ENCODE measurements at regions not wholly inside any gene's neighbourhood (a gene's known extent, or its start where the extent isn't known, plus 50 kb on each side); places are given as distances from the start of the nearest gene placed in this dataset.

- no peaks in the 10 kb centered on the region for H3K9me3 ChIP-seq (ENCODE audit: control insufficient read depth in 2 of 2, insufficient read depth in 1 of 2, low read depth in 1 of 2, low read length in 1 of 2)
- 59 to 77% (median 62%) methylated on average over 2 of the region's 2 CpGs for WGBS, 3 donors
- H3K4me1 ChIP-seq (ENCODE audit: control insufficient read depth in 3 of 3, insufficient read depth in 2 of 3, low read depth in 1 of 3, low read length in 2 of 3): no peaks in the 10 kb centered on the region
- FAIRE-seq (no peak), DNase-seq (no peak)
- H3K4me3 ChIP-seq (ENCODE audit: low read depth in 1 of 3, low read length in 3 of 3): no peak overlapping the region
- H3K27ac ChIP-seq (ENCODE audit: low read depth in 1 of 3, low read length in 2 of 3): no peak overlapping the region
- no peaks in the 10 kb centered on the region for H3K27me3 ChIP-seq (ENCODE audit: control insufficient read depth in 3 of 3, insufficient read depth in 3 of 3, low read length in 3 of 3)
- H3K36me3 ChIP-seq (ENCODE audit: control insufficient read depth in 3 of 3, insufficient read depth in 2 of 3, low read depth in 1 of 3, low read length in 3 of 3): no peaks in the 10 kb centered on the region
These were observed 666.2 kb downstream of the PTPRC start for GRCh38 chr1:199305053-199305452.

GRCh38 chr1:199307496-199308264 is 668.8 kb downstream of the PTPRC start:
- FAIRE-seq (no peak), DNase-seq (no peak)
- H3K4me3 ChIP-seq (ENCODE audit: low read depth in 1 of 3, low read length in 3 of 3): no peak overlapping the region
- no peaks in the 10 kb centered on the region for H3K27me3 ChIP-seq (ENCODE audit: control insufficient read depth in 3 of 3, insufficient read depth in 3 of 3, low read length in 3 of 3)
- no peaks in the 10 kb centered on the region for H3K4me1 ChIP-seq (ENCODE audit: control insufficient read depth in 3 of 3, insufficient read depth in 2 of 3, low read depth in 1 of 3, low read length in 2 of 3)
- no peak overlapping the region for H3K27ac ChIP-seq (ENCODE audit: low read depth in 1 of 3, low read length in 2 of 3)
- no peaks in the 10 kb centered on the region for H3K36me3 ChIP-seq (ENCODE audit: control insufficient read depth in 3 of 3, insufficient read depth in 2 of 3, low read depth in 1 of 3, low read length in 3 of 3)
- 69 to 79% (median 77%) methylated on average over 6 of the region's 6 CpGs for WGBS, 3 donors
- H3K9me3 ChIP-seq (ENCODE audit: control insufficient read depth in 2 of 2, insufficient read depth in 1 of 2, low read depth in 1 of 2, low read length in 1 of 2): no peaks in the 10 kb centered on the region

- Histone ChIP-seq H3K27me3 (ENCODE audit: control insufficient read depth in 3 of 3, insufficient read depth in 3 of 3, low read length in 3 of 3) (no peaks in the 10 kb centered on the region), H3K36me3 (ENCODE audit: control insufficient read depth in 3 of 3, insufficient read depth in 2 of 3, low read depth in 1 of 3, low read length in 3 of 3) (no peaks in the 10 kb centered on the region), H3K27ac (ENCODE audit: low read depth in 1 of 3, low read length in 2 of 3) (no peak overlapping the region), H3K9me3 (ENCODE audit: control insufficient read depth in 2 of 2, insufficient read depth in 1 of 2, low read depth in 1 of 2, low read length in 1 of 2) (no peaks in the 10 kb centered on the region), H3K4me1 (ENCODE audit: control insufficient read depth in 3 of 3, insufficient read depth in 2 of 3, low read depth in 1 of 3, low read length in 2 of 3) (no peaks in the 10 kb centered on the region), H3K4me3 (ENCODE audit: low read depth in 1 of 3, low read length in 3 of 3) (no peak overlapping the region)
- DNase-seq: no peak
- FAIRE-seq: no peak
- 75 to 81% (median 81%) methylated on average over 5 of the region's 5 CpGs for WGBS, 3 donors
These were observed 669.6 kb downstream of the PTPRC start for GRCh38 chr1:199308349-199308846.

- H3K27me3 ChIP-seq (ENCODE audit: control insufficient read depth in 3 of 3, insufficient read depth in 3 of 3, low read length in 3 of 3): no peaks in the 10 kb centered on the region
- H3K36me3 ChIP-seq (ENCODE audit: control insufficient read depth in 3 of 3, insufficient read depth in 2 of 3, low read depth in 1 of 3, low read length in 3 of 3): no peaks in the 10 kb centered on the region
- H3K4me1 ChIP-seq (ENCODE audit: control insufficient read depth in 3 of 3, insufficient read depth in 2 of 3, low read depth in 1 of 3, low read length in 2 of 3): no peaks in the 10 kb centered on the region
- no peak overlapping the region for H3K27ac ChIP-seq (ENCODE audit: low read depth in 1 of 3, low read length in 2 of 3)
- H3K4me3 ChIP-seq (ENCODE audit: low read depth in 1 of 3, low read length in 3 of 3): no peak overlapping the region
- no peak for FAIRE-seq
- H3K9me3 ChIP-seq (ENCODE audit: control insufficient read depth in 2 of 2, insufficient read depth in 1 of 2, low read depth in 1 of 2, low read length in 1 of 2): no peaks in the 10 kb centered on the region
- DNase-seq: no peak
- WGBS, 3 donors: 71 to 86% (median 78%) methylated on average over 2 of the region's 2 CpGs
These were observed 671.9 kb downstream of the PTPRC start for GRCh38 chr1:199310708-199311107.

GRCh38 chr1:199311478-199312262 is 672.8 kb downstream of the PTPRC start:
- Histone ChIP-seq H3K4me3 (ENCODE audit: low read depth in 1 of 3, low read length in 3 of 3) (no peak overlapping the region), H3K27me3 (ENCODE audit: control insufficient read depth in 3 of 3, insufficient read depth in 3 of 3, low read length in 3 of 3) (no peaks in the 10 kb centered on the region), H3K4me1 (ENCODE audit: control insufficient read depth in 3 of 3, insufficient read depth in 2 of 3, low read depth in 1 of 3, low read length in 2 of 3) (no peaks in the 10 kb centered on the region), H3K9me3 (ENCODE audit: control insufficient read depth in 2 of 2, insufficient read depth in 1 of 2, low read depth in 1 of 2, low read length in 1 of 2) (no peaks in the 10 kb centered on the region), H3K36me3 (ENCODE audit: control insufficient read depth in 3 of 3, insufficient read depth in 2 of 3, low read depth in 1 of 3, low read length in 3 of 3) (no peaks in the 10 kb centered on the region), H3K27ac (ENCODE audit: low read depth in 1 of 3, low read length in 2 of 3) (no peak overlapping the region)
- no peak for FAIRE-seq
- WGBS, 3 donors: 63 to 74% (median 67%) methylated on average over 5 of the region's 5 CpGs
- DNase-seq: no peak

GRCh38 chr1:199312626-199313025 is 673.8 kb downstream of the PTPRC start:
- DNase-seq: no peak
- Histone ChIP-seq H3K9me3 (ENCODE audit: control insufficient read depth in 2 of 2, insufficient read depth in 1 of 2, low read depth in 1 of 2, low read length in 1 of 2) (no peaks in the 10 kb centered on the region), H3K27ac (ENCODE audit: low read depth in 1 of 3, low read length in 2 of 3) (no peak overlapping the region), H3K4me3 (ENCODE audit: low read depth in 1 of 3, low read length in 3 of 3) (no peak overlapping the region), H3K36me3 (ENCODE audit: control insufficient read depth in 3 of 3, insufficient read depth in 2 of 3, low read depth in 1 of 3, low read length in 3 of 3) (no peaks in the 10 kb centered on the region), H3K27me3 (ENCODE audit: control insufficient read depth in 3 of 3, insufficient read depth in 3 of 3, low read length in 3 of 3) (no peaks in the 10 kb centered on the region), H3K4me1 (ENCODE audit: control insufficient read depth in 3 of 3, insufficient read depth in 2 of 3, low read depth in 1 of 3, low read length in 2 of 3) (no peaks in the 10 kb centered on the region)
- 42 to 49% (median 44%) methylated on average over 2 of the region's 2 CpGs for whole genome bisulfite sequencing, 3 donors
- FAIRE-seq: no peak

GRCh38 chr1:199313444-199313843 is 674.6 kb downstream of the PTPRC start:
- no peak overlapping the region for H3K4me3 ChIP-seq (ENCODE audit: low read depth in 1 of 3, low read length in 3 of 3)
- no peak overlapping the region for H3K27ac ChIP-seq (ENCODE audit: low read depth in 1 of 3, low read length in 2 of 3)
- no peaks in the 10 kb centered on the region for H3K36me3 ChIP-seq (ENCODE audit: control insufficient read depth in 3 of 3, insufficient read depth in 2 of 3, low read depth in 1 of 3, low read length in 3 of 3)
- FAIRE-seq: no peak
- DNase-seq: no peak
- 67 to 81% (median 75%) methylated on average over 2 of the region's 2 CpGs for whole genome bisulfite sequencing, 3 donors
- no peaks in the 10 kb centered on the region for H3K4me1 ChIP-seq (ENCODE audit: control insufficient read depth in 3 of 3, insufficient read depth in 2 of 3, low read depth in 1 of 3, low read length in 2 of 3)
- no peaks in the 10 kb centered on the region for H3K9me3 ChIP-seq (ENCODE audit: control insufficient read depth in 2 of 2, insufficient read depth in 1 of 2, low read depth in 1 of 2, low read length in 1 of 2)
- H3K27me3 ChIP-seq (ENCODE audit: control insufficient read depth in 3 of 3, insufficient read depth in 3 of 3, low read length in 3 of 3): no peaks in the 10 kb centered on the region

- 85 to 91% (median 89%) methylated on average over 3 of the region's 3 CpGs for WGBS, 3 donors
- no peak overlapping the region for H3K27ac ChIP-seq (ENCODE audit: low read depth in 1 of 3, low read length in 2 of 3)
- no peaks in the 10 kb centered on the region for H3K27me3 ChIP-seq (ENCODE audit: control insufficient read depth in 3 of 3, insufficient read depth in 3 of 3, low read length in 3 of 3)
- H3K9me3 ChIP-seq (ENCODE audit: control insufficient read depth in 2 of 2, insufficient read depth in 1 of 2, low read depth in 1 of 2, low read length in 1 of 2): no peaks in the 10 kb centered on the region
- H3K36me3 ChIP-seq (ENCODE audit: control insufficient read depth in 3 of 3, insufficient read depth in 2 of 3, low read depth in 1 of 3, low read length in 3 of 3): no peaks in the 10 kb centered on the region
- no peak for DNase-seq
- no peak for FAIRE-seq
- no peak overlapping the region for H3K4me3 ChIP-seq (ENCODE audit: low read depth in 1 of 3, low read length in 3 of 3)
- H3K4me1 ChIP-seq (ENCODE audit: control insufficient read depth in 3 of 3, insufficient read depth in 2 of 3, low read depth in 1 of 3, low read length in 2 of 3): no peaks in the 10 kb centered on the region
These were observed 680.5 kb downstream of the PTPRC start for GRCh38 chr1:199319341-199319740.
